ENCODE measurements at regions not wholly inside any gene's neighbourhood (a gene's known extent, or its start where the extent isn't known, plus 50 kb on each side); places are given as distances from the start of the nearest gene placed in this dataset.

- Histone ChIP-seq H3F3A (ENCODE audit: low read depth) (no peaks in the 10 kb centered on the region), H4K20me1 (ENCODE audit: insufficient read depth, low read length, poor library complexity, severe bottlenecking) (no peaks in the 10 kb centered on the region), H3K4me1 (ENCODE audit: insufficient read depth, low read length, poor library complexity, severe bottlenecking) (no peaks in the 10 kb centered on the region), H3K9me3 (ENCODE audit: insufficient read depth, low read depth, low read length) (no peaks in the 10 kb centered on the region), H3K27me3 (ENCODE audit: insufficient read depth, low read length, poor library complexity, severe bottlenecking) (no peaks in the 10 kb centered on the region), H3K36me3 (ENCODE audit: insufficient read depth, low read length) (no peaks in the 10 kb centered on the region), H3K9me2 (replicated peaks; ENCODE audit: low read depth, low read length) (no peaks in the 10 kb centered on the region), H3K4me3 (ENCODE audit: low read length, poor library complexity, severe bottlenecking) (no peak overlapping the region), H2AFZ (ENCODE audit: low read length) (no peak overlapping the region), H3K4me2 (ENCODE audit: low read depth, low read length, poor library complexity, severe bottlenecking) (no peak overlapping the region), H3K79me2 (ENCODE audit: insufficient read depth, low read length) (no peaks in the 10 kb centered on the region), H3K9ac (ENCODE audit: low read depth, low read length, poor library complexity, severe bottlenecking) (no peak overlapping the region)
- TF ChIP-seq, protein P1, sequence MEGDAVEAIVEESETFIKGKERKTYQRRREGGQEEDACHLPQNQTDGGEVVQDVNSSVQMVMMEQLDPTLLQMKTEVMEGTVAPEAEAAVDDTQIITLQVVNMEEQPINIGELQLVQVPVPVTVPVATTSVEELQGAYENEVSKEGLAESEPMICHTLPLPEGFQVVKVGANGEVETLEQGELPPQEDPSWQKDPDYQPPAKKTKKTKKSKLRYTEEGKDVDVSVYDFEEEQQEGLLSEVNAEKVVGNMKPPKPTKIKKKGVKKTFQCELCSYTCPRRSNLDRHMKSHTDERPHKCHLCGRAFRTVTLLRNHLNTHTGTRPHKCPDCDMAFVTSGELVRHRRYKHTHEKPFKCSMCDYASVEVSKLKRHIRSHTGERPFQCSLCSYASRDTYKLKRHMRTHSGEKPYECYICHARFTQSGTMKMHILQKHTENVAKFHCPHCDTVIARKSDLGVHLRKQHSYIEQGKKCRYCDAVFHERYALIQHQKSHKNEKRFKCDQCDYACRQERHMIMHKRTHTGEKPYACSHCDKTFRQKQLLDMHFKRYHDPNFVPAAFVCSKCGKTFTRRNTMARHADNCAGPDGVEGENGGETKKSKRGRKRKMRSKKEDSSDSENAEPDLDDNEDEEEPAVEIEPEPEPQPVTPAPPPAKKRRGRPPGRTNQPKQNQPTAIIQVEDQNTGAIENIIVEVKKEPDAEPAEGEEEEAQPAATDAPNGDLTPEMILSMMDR (conservative IDR thresholded peaks at IDR 0.05; ENCODE audit: low read length) = no peak
- no peak for TF ChIP-seq EZH2phosphoT487 (IDR thresholded peaks at IDR 0.05; ENCODE audit: borderline replicate concordance)
These were observed 314.9 kb downstream of the NNT start for GRCh38 chr5:43917925-43918324.

- no peak overlapping the region for H2AFZ ChIP-seq (ENCODE audit: low read length)
- 0 out of 2 replicates have a peak, but pooled peaks cover under 1% of the 10 kb centered on the region for H3K9me2 ChIP-seq (replicated peaks; ENCODE audit: low read depth, low read length)
- no peak overlapping the region for H3K4me3 ChIP-seq (ENCODE audit: low read length, poor library complexity, severe bottlenecking)
- H3K4me1 ChIP-seq (ENCODE audit: insufficient read depth, low read length, poor library complexity, severe bottlenecking) = no peaks in the 10 kb centered on the region
- H3K36me3 ChIP-seq (ENCODE audit: insufficient read depth, low read length) = no peaks in the 10 kb centered on the region
- H3K9me3 ChIP-seq (ENCODE audit: insufficient read depth, low read depth, low read length) = no peaks in the 10 kb centered on the region
- H3K9ac ChIP-seq (ENCODE audit: low read depth, low read length, poor library complexity, severe bottlenecking) = no peak overlapping the region
- no peaks in the 10 kb centered on the region for H4K20me1 ChIP-seq (ENCODE audit: insufficient read depth, low read length, poor library complexity, severe bottlenecking)
- TF ChIP-seq, protein P1 (conservative IDR thresholded peaks at IDR 0.05; ENCODE audit: low read length) = no peak
- TF ChIP-seq EZH2phosphoT487 (IDR thresholded peaks at IDR 0.05; ENCODE audit: borderline replicate concordance) = no peak
- H3F3A ChIP-seq (ENCODE audit: low read depth) = no peaks in the 10 kb centered on the region
- no peaks in the 10 kb centered on the region for H3K79me2 ChIP-seq (ENCODE audit: insufficient read depth, low read length)
- H3K27me3 ChIP-seq (ENCODE audit: insufficient read depth, low read length, poor library complexity, severe bottlenecking) = no peaks in the 10 kb centered on the region
- H3K4me2 ChIP-seq (ENCODE audit: low read depth, low read length, poor library complexity, severe bottlenecking) = no peak overlapping the region
These were observed 300.1 kb downstream of the NNT start for GRCh38 chr5:43903129-43903528.

DNA sequence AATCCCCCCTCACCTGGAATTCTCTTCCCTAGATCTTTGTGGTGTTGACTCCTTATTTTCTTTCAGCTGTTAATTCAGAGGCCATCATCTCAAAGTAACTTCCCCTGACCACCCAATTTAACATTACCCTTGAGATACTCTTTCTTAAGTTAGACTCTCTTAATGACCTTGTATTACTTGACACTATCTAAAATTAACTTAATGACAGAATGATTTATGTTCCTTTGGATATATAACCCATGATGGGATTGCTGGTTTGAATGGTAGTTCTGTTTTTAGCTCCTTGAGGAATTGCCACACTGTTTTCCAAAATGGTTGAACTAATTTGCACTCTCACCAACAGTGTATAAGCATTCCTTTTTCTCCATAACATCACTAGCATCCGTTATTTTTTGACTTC is 298.0 kb downstream of the NNT start:
- Histone ChIP-seq H3K4me2 (ENCODE audit: low read depth, low read length, poor library complexity, severe bottlenecking) (no peak overlapping the region), H3K27me3 (ENCODE audit: insufficient read depth, low read length, poor library complexity, severe bottlenecking) (no peaks in the 10 kb centered on the region), H3F3A (ENCODE audit: low read depth) (no peaks in the 10 kb centered on the region), H3K9me2 (replicated peaks; ENCODE audit: low read depth, low read length) (0 out of 2 replicates have a peak, but pooled peaks cover 4% of the 10 kb centered on the region), H3K4me1 (ENCODE audit: insufficient read depth, low read length, poor library complexity, severe bottlenecking) (no peaks in the 10 kb centered on the region), H3K9me3 (ENCODE audit: insufficient read depth, low read depth, low read length) (no peaks in the 10 kb centered on the region), H3K9ac (ENCODE audit: low read depth, low read length, poor library complexity, severe bottlenecking) (no peak overlapping the region), H2AFZ (ENCODE audit: low read length) (no peak overlapping the region), H3K4me3 (ENCODE audit: low read length, poor library complexity, severe bottlenecking) (no peak overlapping the region), H4K20me1 (ENCODE audit: insufficient read depth, low read length, poor library complexity, severe bottlenecking) (no peaks in the 10 kb centered on the region), H3K79me2 (ENCODE audit: insufficient read depth, low read length) (no peaks in the 10 kb centered on the region), H3K36me3 (ENCODE audit: insufficient read depth, low read length) (no peaks in the 10 kb centered on the region)
- no peak for TF ChIP-seq EZH2phosphoT487 (IDR thresholded peaks at IDR 0.05; ENCODE audit: borderline replicate concordance)
- TF ChIP-seq, protein P1 (conservative IDR thresholded peaks at IDR 0.05; ENCODE audit: low read length) = no peak

Measured in Loucy (cell line).